ENCODE measurements at regions not wholly inside any gene's neighbourhood (a gene's known extent, or its start where the extent isn't known, plus 50 kb on each side); places are given as distances from the start of the nearest gene placed in this dataset.

DNA sequence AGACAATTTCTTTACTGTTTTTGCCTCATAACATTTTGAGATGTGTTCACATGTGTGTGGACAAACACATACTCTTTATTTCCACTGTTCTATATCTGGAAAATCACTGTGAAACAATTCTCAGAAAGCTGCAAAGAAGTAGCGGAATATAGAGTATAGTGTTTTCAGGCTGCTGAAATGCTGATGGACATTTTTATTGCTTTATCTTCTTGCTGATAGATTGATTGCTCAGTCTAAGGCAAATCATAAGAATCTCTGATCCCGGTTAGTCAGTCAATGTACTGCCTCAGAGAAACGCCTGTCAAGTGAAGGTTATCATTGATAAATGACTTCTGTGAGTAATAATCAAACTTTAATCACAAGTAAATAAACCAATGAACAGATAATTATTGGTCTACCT is 364.9 kb upstream of the CTNND2 start:
- H3K27ac ChIP-seq (replicated peaks): no peak overlapping the region
- no peak for TF ChIP-seq POLR2AphosphoS5 (IDR thresholded peaks at IDR 0.05; ENCODE audit: low read depth)
- no peak for TF ChIP-seq SPI1 (IDR thresholded peaks at IDR 0.05; ENCODE audit: borderline replicate concordance, low read depth)
- no peak for TF ChIP-seq GABPA (IDR thresholded peaks at IDR 0.05; ENCODE audit: low read depth)
- no peak for TF ChIP-seq REST (IDR thresholded peaks at IDR 0.05; ENCODE audit: insufficient replicate concordance, low read depth)
- H3K4me3 ChIP-seq (replicated peaks; ENCODE audit: insufficient read depth, low read length): no peak overlapping the region
- H3K27me3 ChIP-seq (ENCODE audit: insufficient read depth, poor library complexity, severe bottlenecking): no peaks in the 10 kb centered on the region
- no peak for DNase-seq (ENCODE audit: low read depth in 1 of 2, low spot score in 1 of 2)

DNA sequence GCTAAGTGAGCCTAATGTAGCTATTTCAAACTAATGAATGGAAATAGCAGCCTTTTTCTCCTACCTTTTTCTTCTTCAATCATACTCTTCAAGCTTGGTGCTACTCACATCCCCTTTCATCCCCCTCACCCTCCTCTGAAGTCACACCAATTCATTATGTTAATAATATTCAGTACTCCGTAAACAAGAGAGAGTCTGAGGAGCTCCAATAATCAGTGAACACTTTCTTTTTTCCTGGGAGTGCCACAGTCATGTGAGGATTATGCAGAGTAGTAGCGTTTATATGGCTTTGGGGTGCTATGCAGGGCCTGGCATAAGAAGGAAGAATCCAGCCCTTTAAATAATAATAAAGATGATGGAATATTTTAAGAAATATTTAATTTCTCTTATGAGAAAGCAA is 354.3 kb upstream of the CTNND2 start:
- Histone ChIP-seq H3K27ac (replicated peaks) (no peak overlapping the region), H3K27me3 (ENCODE audit: insufficient read depth, poor library complexity, severe bottlenecking) (no peaks in the 10 kb centered on the region), H3K4me3 (replicated peaks; ENCODE audit: insufficient read depth, low read length) (no peak overlapping the region)
- no peak for TF ChIP-seq REST (IDR thresholded peaks at IDR 0.05; ENCODE audit: insufficient replicate concordance, low read depth)
- TF ChIP-seq GABPA (IDR thresholded peaks at IDR 0.05; ENCODE audit: low read depth): no peak
- TF ChIP-seq SPI1 (IDR thresholded peaks at IDR 0.05; ENCODE audit: borderline replicate concordance, low read depth): no peak
- no peak for TF ChIP-seq POLR2AphosphoS5 (IDR thresholded peaks at IDR 0.05; ENCODE audit: low read depth)
- no peak for TF ChIP-seq CTCF (IDR thresholded peaks at IDR 0.05; ENCODE audit: insufficient read depth, low read length)
- DNase-seq (ENCODE audit: low read depth in 1 of 2, low spot score in 1 of 2): no peak

GRCh38 chr5:12250454-12250853 is 346.2 kb upstream of the CTNND2 start:
- H3K4me3 ChIP-seq (replicated peaks; ENCODE audit: insufficient read depth, low read length): no peak overlapping the region
- DNase-seq (ENCODE audit: low read depth in 1 of 2, low spot score in 1 of 2): no peak
- no peak overlapping the region for H3K27ac ChIP-seq (replicated peaks)
- H3K27me3 ChIP-seq (ENCODE audit: insufficient read depth, poor library complexity, severe bottlenecking): no peaks in the 10 kb centered on the region
- TF ChIP-seq REST (IDR thresholded peaks at IDR 0.05; ENCODE audit: insufficient replicate concordance, low read depth): no peak
- TF ChIP-seq GABPA (IDR thresholded peaks at IDR 0.05; ENCODE audit: low read depth): no peak
- TF ChIP-seq SPI1 (IDR thresholded peaks at IDR 0.05; ENCODE audit: borderline replicate concordance, low read depth): no peak
- TF ChIP-seq CTCF (IDR thresholded peaks at IDR 0.05; ENCODE audit: insufficient read depth, low read length): no peak
- TF ChIP-seq POLR2AphosphoS5 (IDR thresholded peaks at IDR 0.05; ENCODE audit: low read depth): no peak
